GM18507 (cell line): ENCODE measurements at regions not wholly inside any gene's neighbourhood (a gene's known extent, or its start where the extent isn't known, plus 50 kb on each side); places are given as distances from the start of the nearest gene placed in this dataset.

ENCODE experiments used
- DNase-seq: peaks from one replicate; pipeline ENCODE4 v3.0.0; 2011; ENCODE audit warnings: low read depth; ENCODE audit not compliant: insufficient read length; ENCODE audit errors: extremely low spot score
- FAIRE-seq: peaks from 2 replicates; lab custom pipeline; 2011; peaks lifted over from hg19 to GRCh38; lab: Jason Lieb, UNC

DNA sequence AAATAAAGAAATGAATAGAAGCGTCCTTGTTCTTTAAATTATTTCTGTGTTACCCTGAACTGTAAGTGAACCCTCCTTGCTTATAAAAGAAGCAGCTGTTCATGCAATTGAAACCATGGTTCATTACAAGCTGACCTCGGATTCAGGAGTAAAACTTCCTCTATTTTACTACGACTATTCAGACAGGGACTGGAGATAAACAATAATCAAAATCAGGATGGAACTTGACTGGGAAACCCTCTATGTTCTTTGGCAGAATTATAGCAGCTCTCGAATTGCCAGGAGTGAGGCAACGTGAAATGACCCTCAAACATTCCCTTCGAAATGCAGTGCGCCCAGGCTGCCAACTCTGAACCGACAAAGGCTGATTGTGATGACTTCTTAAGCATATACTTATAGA is 172.1 kb downstream of the CYP26A1 start:
- DNase-seq (no peak), FAIRE-seq (no peak)

- FAIRE-seq: no peak
Measured at GRCh38 chr10:93248583-93249227, 175.0 kb downstream of the CYP26A1 start.

GRCh38 chr10:93250010-93250409 is 176.3 kb downstream of the CYP26A1 start:
- FAIRE-seq (no peak), DNase-seq (no peak)

More at GRCh38 chr10:93248583-93249227, 175.0 kb downstream of the CYP26A1 start:
- no peak for DNase-seq

GRCh38 chr10:93254180-93254853 is 180.6 kb downstream of the CYP26A1 start:
- DNase-seq (no peak), FAIRE-seq (no peak)

- DNase-seq: no peak
- FAIRE-seq: no peak
Measured at GRCh38 chr10:93255546-93255945, 181.9 kb downstream of the CYP26A1 start.
